K562 (cell line): ENCODE measurements at regions not wholly inside any gene's neighbourhood (a gene's known extent, or its start where the extent isn't known, plus 50 kb on each side); places are given as distances from the start of the nearest gene placed in this dataset.

Source experiments
- CEBPB ChIP-seq: fragments of 450-650 bp; IDR thresholded peaks from 2 replicates; pipeline ENCODE4 v1.6.1; 2016; ENCODE audit warnings: missing genetic modification characterization, missing compliant biosample characterization
- ZBTB43 ChIP-seq: sonication (generic); formaldehyde crosslinking; IDR thresholded peaks from 2 replicates; pipeline ENCODE4 v1.8.0; 2023; ENCODE audit warnings: mild to moderate bottlenecking, missing genetic modification reagents
- ZNF589 ChIP-seq: fragments of 200-800 bp; sonication (Bioruptor generic); IDR thresholded peaks from 2 replicates; pipeline ENCODE4 v1.6.1; 2016; ENCODE audit warnings: low read depth, missing genetic modification characterization, missing compliant biosample characterization

DNA sequence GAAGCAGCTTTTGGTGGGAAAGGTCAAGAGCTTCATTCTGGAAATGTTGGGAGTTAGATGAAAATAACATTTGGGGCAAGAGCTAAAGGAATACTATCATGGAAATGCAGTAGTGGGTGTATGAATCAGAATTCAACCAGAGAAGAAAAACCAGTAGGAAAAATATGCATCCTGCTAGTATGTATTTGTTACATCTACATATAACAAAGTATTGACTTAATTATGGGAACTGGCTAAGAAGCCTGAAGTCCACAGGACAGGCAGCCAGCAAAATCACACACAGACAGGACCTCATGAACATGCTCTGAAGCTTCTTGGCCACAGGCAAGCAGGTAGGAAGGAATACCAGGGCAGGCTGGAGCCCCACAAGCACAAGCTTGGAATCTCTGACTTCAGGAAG, 185.8 kb downstream of the FBXO15 start:
- TF ChIP-seq ZNF589 (CRISPR knock-in tag) (no peak), ZBTB43 (CRISPR knock-in tag) (no peak), CEBPB (tag) (no peak)
